Stimulated activated effector memory CD8-positive, alpha-beta T cell treated with anti-CD3 and anti-CD28 coated beads, Interleukin-12 subunit alpha, Interleukin-12 subunit beta, amount 100 ng/mL, for 72 hours (primary cell): ENCODE measurements at regions not wholly inside any gene's neighbourhood (a gene's known extent, or its start where the extent isn't known, plus 50 kb on each side); places are given as distances from the start of the nearest gene placed in this dataset.

Source experiments
- ATAC-seq: fragments of 150-1000 bp; cut with Tn5 transposase; 2 replicates; pipeline ENCODE4 v1.10.0; 2021
- DNase-seq, 2 donors: peaks; one replicate each; pipeline ENCODE4 v3.0.0; 2021 to 2022; ENCODE audit warnings: low spot score in 2 of 2
- H3K27ac Mint-ChIP-seq: one replicate; pipeline ENCODE4 v1.8.0; 2022; ENCODE audit warnings: mild to moderate bottlenecking, mixed read lengths
- H3K36me3 Mint-ChIP-seq: one replicate; pipeline ENCODE4 v1.8.0; 2022; ENCODE audit warnings: mild to moderate bottlenecking, mixed read lengths
- H3K4me1 Mint-ChIP-seq: one replicate; pipeline ENCODE4 v1.8.0; 2022; ENCODE audit warnings: mixed read lengths
- H3K4me3 Mint-ChIP-seq: one replicate; pipeline ENCODE4 v1.8.0; 2022; ENCODE audit warnings: mild to moderate bottlenecking, mixed read lengths
- H3K9me3 Mint-ChIP-seq: one replicate; pipeline ENCODE4 v1.8.0; 2022; ENCODE audit warnings: mixed read lengths

DNA sequence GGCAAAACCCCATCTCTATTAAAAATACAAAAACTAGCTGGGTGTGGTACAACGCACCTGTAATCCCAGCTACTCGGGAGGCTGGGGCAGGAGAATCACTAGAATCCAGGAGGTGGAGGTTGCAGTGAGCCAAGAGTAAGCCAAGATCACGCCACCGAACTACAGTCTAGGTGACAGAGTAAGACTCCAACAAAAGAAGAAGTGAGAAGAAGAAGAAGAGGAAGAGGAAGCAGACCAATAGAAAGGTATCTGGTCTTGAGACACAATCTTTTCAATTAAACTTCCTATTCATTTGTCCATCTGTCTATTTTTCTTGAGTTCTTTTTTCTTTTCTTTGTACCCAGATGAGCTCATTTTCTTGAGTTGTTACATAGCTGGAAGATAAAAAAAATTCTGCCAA is 55.7 kb upstream of the ACADM start:
- ATAC-seq, result no peak
- Mint-ChIP-seq H3K27ac (no peak overlapping the region), H3K36me3 (no peaks in the 10 kb centered on the region), H3K9me3 (no peaks in the 10 kb centered on the region), H3K4me1 (no peaks in the 10 kb centered on the region), H3K4me3 (no peak overlapping the region)
- DNase-seq, result no peak

DNA sequence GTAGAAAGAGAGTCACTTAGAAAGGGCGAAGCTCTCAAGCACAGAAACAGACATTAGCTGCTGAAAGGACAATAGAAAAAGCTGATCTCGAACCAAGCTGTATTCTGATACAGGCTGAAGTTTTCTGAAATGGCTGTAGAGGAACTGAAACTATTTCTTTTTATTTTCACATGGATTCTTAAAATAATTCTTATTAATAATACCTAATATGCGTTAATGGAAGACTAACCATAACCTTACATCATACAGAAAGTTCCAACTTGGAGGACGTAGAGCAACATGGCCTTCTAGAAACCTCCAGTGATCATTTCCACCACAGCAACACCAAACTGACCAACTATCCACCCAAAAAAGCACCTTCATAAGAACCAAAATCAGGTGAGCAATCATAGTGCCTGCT is 52.8 kb upstream of the ACADM start:
- ATAC-seq (no peak), DNase-seq (no peak)
- no peaks in the 10 kb centered on the region for H3K9me3 Mint-ChIP-seq
- H3K36me3 Mint-ChIP-seq, result no peaks in the 10 kb centered on the region
- H3K27ac Mint-ChIP-seq, result no peak overlapping the region
- no peak overlapping the region for H3K4me3 Mint-ChIP-seq
- no peaks in the 10 kb centered on the region for H3K4me1 Mint-ChIP-seq

DNA sequence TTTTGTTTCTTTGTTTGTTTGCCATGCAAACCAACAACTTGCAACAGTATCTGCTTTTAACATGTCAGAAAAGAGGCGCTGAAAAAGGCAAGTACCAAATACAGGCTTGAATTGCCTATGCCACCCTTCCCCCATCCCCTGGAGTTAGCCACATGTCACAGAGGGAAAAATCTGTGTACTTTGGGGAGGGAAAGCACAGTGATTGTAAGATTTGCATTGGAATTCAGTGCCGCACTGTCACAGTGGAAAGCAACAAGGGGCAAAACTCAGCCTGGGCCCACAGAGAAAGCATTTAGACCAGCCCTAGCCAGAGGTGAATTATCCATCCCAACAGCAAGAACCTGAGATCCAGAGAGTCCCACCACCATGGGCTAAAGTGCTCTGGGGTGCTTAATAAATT is 52.4 kb upstream of the ACADM start:
- DNase-seq (no peak), ATAC-seq (no peak)
- Mint-ChIP-seq H3K9me3 (no peaks in the 10 kb centered on the region), H3K27ac (no peak overlapping the region), H3K36me3 (no peaks in the 10 kb centered on the region), H3K4me1 (no peaks in the 10 kb centered on the region), H3K4me3 (no peak overlapping the region)

DNA sequence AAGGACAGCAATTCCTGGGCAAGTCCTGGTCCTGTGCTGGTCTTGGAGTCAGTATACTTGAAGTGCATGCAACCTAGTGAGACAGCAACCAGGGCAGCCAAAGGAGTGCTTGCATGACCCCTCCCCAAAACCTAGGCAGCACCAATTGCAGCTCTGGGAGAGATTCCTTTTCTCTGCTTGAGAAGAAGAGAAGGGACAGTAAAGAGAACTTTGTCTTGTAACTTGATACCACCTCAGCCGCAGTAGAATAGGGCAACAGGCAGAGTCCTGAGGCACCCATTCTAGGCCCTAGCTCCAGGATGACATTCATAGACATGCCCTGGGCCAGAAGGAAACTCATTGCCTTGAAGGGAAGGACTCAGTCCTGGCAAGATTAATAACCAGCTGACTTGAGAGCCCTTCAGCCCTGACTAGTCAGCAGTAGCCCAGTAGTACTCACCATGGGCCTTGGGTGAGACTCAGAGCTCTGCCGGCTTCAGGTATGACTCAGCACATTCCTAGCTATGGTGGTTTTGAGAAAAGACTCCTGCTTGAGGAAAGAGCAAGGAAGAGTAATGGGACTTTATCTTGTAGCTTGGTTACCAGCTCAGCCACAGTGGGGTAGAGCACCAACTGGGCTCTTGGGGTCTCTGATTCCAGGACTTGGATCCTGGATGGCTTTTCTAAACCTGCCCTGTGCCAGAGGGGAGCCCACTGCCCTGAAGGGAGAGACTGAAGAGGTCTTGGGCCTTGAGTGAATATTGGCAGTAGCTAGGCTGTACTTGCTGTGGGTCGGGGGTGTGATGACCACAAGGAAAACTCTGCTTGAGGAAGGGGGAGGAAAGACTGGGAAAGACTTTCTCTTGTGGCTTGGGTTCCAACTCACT is 51.7 kb upstream of the ACADM start:
- ATAC-seq, result peak; percentile 40
- Mint-ChIP-seq H3K4me1 (no peaks in the 10 kb centered on the region), H3K4me3 (no peak overlapping the region), H3K9me3 (peaks cover 2% of the 10 kb centered on the region), H3K36me3 (no peaks in the 10 kb centered on the region), H3K27ac (no peak overlapping the region)
- no peak for DNase-seq

DNA sequence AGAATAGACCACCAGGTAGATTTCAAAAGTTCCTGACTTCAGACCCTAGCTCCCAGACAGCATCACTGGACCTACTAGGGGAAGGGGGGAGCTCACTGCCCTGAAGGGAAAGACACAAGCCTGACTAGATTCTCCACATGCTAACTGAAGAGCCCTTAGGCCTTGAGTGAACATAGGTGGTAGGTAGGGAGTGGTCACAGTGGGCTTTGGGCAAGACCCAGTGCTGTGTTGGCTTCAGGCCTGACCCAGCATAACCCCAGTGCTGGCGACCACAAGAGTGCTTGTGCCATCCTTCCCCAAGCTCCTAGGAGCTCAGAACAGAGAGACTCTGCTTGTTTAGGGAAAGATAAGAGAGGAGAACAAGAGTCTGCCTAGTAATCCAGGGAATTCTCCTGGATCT is 51.1 kb upstream of the ACADM start:
- peak; percentile 21 for ATAC-seq

DNA sequence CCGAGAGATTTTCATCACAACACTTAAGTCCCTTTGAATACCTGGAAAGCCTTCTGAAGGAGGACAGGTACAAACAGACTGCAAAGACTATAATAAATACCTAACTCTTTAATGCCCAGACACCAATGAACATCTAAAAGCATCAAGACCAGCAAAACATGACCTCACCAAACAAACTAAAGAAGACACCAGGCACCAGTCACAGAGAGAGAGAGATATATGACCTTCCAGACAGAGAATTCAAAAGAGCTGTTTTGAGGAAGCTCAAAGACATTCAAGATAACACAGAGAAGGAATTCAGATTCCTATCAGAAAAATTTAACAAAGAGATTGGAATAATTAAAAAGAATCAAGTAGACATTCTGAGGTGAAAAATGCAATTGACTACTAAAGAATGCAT is 50.6 kb upstream of the ACADM start:
- peaks cover 4% of the 10 kb centered on the region for H3K9me3 Mint-ChIP-seq
- no peak for DNase-seq
- H3K27ac Mint-ChIP-seq, result no peak overlapping the region
- H3K4me3 Mint-ChIP-seq, result no peak overlapping the region
- no peak for ATAC-seq
- H3K4me1 Mint-ChIP-seq, result no peaks in the 10 kb centered on the region
- no peaks in the 10 kb centered on the region for H3K36me3 Mint-ChIP-seq

More for the DNA sequence above, 51.1 kb upstream of the ACADM start:
- H3K36me3 Mint-ChIP-seq, result no peaks in the 10 kb centered on the region
- H3K9me3 Mint-ChIP-seq, result peaks cover 2% of the 10 kb centered on the region
- H3K4me3 Mint-ChIP-seq, result no peak overlapping the region
- no peak overlapping the region for H3K27ac Mint-ChIP-seq
- DNase-seq, result no peak
- H3K4me1 Mint-ChIP-seq, result no peaks in the 10 kb centered on the region
